HG02763 (cell line): ENCODE measurements at regions not wholly inside any gene's neighbourhood (a gene's known extent, or its start where the extent isn't known, plus 50 kb on each side); places are given as distances from the start of the nearest gene placed in this dataset.

Source experiments
- ATAC-seq: cut with Tn5 transposase; IDR thresholded peaks from one replicate; pipeline ENCODE4 v1.9.1; 2021; ENCODE audit warnings: mild to moderate bottlenecking, moderate library complexity; ENCODE audit not compliant: unreplicated experiment

DNA sequence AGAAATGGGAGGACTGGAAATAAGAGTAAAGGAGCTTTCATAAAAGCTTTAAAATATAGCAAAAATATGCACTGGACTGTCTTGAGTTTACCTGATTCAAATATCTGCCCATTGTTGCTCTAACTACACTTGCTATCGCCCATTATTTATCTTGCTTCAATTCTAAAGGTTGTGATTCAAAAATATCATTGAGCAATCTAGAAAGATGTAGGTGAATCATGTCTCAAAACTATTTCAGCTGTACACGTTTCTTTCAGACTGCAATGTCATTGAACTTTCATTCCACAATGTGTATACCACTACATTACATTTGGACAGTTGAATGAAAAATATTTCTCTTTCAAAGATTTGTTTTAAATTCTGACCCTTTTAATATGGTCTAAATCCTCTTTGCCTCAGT is 545.6 kb downstream of the BMP2 start:
- ATAC-seq: no peak

DNA sequence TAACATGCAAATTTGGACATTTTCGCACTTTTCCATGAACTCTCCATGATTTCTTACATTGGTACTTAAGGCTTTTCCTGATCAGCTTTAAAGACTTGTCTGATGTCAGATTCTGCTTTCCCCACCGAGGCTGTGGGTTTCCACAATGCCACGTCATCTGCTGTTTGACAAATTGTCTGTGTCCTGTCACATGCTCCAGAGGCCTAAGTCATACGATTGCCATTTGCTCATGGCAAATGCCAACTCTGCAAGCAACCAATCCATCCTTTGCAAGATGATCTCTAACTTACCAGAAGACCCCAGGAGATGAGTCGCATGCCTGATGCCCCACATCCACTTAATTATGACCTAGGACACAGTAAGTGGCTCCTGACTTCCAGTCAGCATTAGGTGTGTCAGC is 556.5 kb downstream of the BMP2 start:
- no peak for ATAC-seq

DNA sequence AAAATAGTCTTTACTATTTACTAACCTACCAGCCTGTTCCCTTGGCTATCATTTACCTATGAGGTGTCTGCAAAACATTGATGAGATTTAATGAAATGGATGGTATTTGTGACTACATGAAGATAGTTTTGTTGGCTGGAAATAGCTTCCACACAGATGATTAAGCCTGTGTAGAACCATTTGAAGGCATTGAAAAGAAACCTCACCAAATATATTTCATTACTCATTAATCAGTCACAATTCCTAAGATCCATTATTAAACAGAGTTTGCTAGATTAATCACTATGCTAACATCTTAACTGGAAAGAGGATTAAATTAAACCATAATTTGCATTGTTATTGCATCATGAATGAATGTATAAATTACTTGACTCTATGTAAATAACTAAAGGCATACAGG is 560.3 kb downstream of the BMP2 start:
- ATAC-seq: no peak

DNA sequence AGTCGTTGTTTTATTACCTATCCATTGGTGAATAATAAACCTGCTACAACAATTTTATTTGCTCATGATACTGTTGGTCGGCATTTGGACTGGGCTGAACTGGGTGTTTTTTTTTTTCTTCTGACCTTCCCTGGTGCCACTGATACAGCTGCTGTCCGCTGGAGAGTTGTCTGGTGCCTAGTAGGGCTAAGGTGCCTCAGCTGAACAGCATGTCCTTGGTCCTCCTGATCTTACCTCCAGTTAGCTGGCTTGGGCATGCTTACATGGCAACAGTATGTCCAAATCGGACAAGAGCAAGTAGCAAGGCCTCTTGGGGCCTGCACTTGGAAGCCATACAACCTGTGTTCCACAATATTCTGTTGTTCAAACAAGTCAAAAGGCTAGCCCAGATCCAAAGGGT is 563.4 kb downstream of the BMP2 start:
- ATAC-seq: no peak

DNA sequence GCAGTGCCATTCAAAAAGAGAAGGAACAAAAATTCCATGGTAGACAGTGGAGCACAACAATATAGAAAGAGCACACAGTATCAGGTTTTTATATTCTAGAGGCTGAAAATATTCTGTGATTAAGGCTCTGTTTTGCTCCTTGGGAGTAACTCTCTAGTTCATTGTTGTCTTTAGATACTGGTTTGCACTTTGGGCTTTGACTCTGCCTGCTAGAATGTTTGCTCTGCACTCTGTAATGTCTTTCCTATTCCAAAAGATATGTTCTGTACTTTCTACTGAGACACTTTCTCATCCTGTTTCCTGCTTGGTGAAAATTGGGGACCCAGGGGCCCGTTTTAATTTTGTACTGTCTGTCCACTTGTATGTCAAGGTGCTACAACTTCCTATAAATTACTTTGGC is 564.7 kb downstream of the BMP2 start:
- no peak for ATAC-seq

DNA sequence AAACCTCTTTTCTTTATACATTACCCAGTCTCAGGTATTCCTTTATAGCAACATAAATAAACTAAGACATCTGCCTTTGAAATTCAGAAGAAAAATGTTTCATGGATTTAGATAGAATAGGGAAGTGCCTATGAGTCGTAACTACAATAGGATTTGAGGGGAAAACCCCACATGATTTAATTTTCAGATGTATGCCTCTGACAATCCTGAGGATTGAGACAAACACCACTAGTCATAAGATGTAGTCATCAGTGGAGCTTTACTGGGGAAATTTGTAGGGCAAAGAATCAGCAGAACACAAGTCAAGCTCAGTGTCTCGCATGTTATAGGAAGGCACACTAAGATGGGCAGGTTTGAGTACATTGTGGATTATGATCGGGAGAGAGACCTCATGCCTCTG is 566.4 kb downstream of the BMP2 start:
- ATAC-seq: no peak

DNA sequence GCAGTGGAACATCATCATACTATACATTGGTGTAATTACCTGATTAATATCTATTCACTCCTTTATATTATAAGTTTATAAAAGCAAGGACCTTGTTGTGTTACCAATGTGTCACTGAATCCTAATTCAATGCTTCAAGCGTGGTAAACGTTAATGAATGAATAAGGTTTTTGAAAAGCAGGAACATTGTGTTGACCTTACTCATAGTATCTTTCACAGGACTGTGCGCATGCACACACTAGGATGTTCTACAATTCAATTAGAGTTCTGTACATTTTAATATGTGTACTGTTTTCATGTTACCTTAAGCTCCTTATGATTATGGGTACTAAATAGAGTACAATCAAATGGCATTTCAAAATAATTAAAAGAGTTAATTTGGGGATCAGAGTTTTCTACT is 578.5 kb downstream of the BMP2 start:
- no peak for ATAC-seq

DNA sequence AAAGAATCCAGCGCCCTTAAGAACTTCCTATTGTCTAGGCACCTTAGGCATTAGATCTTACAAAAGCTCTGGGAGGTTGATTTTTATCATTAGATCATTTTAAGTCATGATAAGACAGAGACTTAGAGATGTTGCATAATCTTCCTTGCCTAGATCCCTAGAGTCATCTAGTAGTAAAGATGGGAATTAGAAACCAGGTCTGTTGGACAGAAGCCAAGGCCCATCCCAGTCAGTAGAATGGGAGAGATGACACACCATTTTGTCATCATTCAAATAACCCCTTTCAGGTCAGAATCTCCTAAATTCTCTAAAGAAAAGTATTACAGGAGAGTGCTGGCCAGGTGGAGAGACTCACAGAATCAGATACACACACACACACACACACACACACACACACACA is 579.1 kb downstream of the BMP2 start:
- no peak for ATAC-seq

DNA sequence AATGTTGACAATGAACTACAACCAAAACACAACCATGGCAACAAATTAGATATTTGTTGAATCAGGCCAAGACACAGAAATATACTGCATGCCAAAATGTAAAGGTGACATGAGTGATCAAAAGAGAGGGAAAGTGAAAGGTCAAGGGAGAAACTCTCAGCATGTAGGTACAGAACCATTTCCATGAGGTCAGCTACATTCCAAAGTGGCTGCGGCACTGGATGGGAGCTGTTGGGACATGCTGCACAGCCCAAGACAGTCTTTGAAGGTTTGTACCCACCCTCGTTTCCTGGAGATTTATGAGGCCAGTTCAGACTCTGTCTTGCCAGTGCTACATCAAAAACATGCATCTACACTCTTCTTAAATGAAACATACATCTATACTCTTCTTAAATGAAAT is 579.9 kb downstream of the BMP2 start:
- ATAC-seq: no peak

DNA sequence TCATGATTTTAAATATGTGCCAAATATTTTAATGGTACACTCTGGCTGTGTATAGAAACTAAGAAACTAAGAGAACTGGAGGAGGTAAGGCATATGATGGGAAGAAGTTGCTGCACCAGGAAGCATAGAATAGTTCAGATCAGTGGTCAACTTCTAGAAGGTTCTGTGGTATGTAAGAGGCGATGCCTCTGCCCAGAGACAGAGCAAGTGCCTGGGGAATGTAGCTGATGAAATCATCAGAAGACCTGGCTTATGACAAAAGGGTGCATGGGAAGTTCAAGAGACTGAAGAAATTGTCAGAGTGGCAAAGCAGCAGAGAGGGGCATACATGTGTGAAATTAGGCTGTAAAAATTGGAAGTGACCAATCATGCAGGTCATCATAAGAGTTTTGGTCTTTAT is 580.8 kb downstream of the BMP2 start:
- no peak for ATAC-seq

DNA sequence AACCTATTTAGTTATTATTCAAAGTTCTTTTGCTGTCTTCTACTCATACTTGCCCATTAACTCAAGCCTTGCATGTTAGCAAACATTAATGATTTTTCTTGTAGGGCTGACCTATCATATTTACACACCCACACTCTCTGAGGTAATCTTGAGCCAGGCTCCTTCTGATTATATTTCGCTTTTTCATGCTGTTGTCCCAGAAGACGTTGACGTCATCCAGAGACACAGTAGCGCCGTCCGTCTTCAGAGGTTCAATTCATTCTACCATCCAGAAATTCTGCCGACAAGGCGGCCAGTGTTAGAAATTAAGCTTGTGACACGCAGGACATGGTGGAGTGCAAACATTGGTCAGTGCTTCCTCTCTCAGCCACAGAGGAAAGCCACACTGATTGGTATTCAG is 584.7 kb downstream of the BMP2 start:
- no peak for ATAC-seq

DNA sequence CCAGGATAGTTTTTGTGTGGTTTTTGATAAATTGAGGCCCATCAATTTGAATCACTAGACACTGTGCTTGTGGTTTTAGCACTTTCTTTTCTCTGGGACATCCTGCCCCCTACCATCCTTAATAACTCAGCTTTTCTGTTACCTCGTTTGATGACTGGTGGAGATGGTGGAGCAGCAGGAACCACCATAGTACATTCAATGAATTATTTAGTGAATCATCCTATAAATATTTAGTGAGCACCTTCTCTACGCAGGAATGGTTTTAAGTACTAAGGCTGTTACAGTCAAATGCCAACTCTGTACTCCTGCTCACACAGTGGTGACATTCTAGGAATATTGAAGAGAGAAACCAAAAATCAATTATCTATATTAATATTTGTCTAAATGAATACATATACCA is 585.2 kb downstream of the HAO1 start:
- ATAC-seq: no peak

DNA sequence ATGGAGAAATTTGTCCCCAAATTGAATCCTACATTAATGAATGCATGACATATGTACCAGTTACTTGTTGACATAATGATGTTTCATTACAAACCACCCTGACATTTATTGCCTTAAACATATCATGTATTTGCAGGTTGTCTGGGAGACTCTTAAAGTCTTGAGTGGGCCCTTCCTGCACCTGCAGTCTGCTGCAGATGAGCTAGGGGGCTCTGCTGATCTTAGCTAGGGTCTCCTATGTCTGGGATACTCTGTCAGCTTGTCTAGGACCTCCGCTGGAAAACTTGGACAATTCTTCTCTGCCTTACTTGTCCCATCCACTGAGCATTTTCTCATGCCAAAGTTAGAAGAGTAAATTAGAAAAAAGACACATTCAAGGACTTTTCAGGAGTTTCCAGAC is 581.6 kb downstream of the HAO1 start:
- no peak for ATAC-seq

DNA sequence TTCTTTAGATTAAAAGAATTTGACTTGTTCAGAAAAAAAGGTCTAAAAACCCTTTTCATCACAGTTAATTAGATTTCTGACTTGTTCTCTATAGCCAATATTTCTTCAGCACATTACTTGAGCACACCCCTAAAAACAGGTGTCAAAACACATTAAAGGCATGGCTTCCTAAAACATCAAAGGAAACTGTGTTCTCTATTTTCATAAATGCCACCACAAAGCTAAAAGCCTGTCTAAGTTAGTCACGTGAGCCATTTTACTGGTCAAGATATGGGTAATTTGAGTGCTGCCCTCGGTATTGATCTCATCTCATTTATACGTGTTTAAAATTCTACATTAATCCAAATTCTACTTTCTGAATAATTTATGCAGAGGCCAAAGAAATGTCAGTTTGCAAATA is 580.5 kb downstream of the HAO1 start:
- no peak for ATAC-seq

DNA sequence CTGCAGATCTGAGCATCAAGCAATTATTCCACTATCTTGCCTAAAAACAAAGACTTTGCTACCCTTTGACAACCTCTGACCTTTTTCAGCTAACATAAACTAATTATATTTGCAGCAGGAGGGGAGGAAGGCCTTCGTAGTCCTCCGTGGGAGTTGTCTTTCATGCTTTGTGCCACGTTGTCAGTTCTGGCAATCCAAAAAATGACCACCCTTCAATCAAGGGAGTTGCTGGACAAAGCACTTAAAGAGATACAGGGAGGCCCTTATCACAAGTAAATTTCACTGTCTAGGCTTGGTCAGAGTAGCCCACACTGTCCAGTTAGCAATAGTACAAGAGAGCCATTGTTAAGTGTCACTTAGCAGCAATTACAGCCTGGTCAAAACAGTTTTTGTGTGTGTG is 578.9 kb downstream of the HAO1 start:
- ATAC-seq: no peak

DNA sequence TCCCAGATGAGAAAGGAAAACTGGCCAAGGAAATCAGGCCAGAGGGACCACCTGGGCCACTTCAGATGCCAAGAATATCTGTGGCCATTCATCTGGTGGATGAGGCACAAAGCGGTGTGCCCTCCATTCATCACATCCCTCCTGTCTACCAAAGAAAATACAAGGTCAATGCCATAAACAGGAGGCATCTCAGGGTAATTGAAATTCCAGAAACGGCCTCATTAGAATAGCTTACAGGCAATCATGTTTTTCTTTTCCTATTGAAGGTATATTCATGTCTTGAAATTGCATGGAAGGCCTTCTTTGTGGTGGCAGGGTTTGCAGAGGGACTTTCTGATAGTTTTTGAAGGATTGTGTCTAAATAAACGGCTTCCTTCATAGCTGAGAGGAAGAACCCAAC is 578.3 kb downstream of the HAO1 start:
- no peak for ATAC-seq

DNA sequence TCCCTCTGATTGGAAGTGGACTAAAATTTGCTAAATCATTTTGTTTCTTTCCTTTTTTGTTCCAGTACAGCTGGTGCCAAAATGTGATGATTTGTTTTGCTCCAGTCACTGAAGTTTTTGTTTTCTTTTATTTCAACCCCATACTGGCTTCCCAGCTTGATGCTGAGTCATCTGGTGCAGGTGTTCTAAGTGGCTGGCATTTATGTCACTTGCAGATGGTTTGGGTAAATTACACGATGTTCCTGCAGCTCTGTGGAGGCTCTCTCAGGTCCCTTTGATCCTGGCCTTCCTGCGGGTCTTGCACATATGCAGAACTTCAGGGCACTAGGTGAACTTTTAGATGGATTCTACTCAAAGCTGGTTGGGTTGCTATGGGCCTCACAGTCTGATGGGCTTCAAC is 577.7 kb downstream of the HAO1 start:
- ATAC-seq: no peak

DNA sequence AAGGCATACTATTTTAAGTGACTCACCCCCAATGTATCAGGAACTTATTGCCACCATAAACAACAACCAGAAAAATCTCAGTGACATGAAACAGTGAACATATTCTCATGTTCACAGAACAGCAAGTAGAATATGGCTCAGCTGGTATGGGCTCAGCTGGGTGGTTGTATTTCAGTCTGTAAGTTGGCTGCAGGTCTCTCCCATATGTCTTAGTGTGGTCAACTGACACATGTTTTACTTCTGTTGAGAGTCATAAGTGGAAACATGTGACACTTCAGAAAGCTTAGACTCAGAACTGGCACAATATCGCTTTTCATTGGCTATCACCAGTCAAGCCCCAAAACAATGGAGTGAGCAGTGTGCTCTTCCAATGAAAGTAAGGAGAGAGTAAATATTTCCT is 574.1 kb downstream of the HAO1 start:
- no peak for ATAC-seq

DNA sequence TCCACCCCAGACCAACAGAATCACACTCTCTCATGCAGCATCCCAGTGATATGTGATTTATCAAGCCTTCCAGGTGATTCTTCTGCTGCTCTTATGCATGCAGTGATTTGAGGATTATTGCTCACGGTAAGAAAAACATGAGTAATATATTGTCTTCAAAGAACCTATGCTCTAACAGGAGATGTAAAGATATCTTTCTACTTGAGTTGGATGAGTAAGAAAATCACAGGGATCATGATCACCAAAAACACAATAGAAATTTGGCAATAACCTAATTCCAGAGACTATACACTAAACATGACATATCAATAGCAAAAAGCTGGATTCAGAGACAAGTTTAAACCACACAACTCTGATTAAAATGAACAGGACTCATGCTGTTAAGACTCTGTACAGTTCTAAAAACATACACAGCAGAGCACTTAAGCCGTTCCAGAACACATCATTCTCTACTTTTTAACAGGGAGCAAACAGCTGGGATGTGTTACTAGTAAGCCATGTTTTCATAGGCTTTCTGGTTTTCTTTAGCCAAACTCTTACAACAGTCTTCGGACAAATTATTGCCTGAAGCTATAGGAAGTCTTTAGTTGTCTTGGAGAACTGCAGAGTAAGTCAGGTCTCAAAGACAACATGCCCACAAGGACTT is 568.6 kb downstream of the HAO1 start:
- no peak for ATAC-seq

DNA sequence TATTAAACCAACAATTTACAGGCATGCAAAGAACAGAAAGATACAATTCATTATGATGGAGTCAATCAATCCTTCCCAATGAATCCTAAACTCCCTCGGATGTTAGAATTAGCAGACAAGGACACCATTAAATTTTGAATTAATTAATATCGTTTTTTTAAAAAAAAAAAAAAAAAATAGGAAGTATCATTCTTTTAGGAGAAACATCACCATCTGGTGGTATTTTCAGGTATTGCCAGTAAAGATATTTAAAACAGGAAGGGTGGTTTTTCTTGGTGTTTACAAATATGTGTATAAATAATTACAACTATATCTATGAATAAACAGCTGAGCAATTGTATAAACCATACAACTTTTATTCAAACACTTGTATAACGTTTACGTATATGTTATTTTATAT is 564.4 kb downstream of the HAO1 start:
- no peak for ATAC-seq

DNA sequence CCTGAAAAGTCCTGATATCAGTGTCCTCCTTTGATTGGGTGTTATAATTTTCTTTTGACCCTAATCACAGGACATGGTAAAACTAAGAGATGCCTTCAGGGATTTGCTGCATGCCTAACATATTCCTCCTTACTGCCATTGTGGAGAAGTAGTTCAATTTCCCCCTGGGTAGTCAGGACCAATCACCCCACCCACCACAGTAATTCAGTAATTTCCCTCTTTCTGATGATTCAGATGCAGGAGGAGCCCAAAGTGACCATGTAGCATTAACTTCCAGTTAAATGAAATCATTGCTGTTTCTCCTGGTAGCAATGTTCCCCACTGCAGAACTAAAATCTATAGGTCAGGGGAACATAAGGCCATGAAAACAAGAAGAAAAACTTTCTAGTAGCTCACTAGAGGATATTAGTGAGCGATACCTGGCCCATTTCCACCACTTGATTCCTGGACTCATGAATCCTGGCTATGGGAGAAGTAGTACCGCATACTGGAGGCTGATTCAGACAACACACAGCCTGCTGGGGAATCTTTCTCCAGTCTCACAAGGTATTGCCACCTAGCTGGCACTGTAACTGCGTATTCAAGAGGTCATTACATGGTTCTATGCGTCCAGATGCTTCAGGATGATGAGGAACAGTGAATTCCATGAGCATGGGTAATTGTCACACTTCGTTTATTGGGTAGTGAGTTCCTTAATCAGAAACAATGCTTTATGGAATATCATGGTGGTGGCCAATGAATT is 561.2 kb downstream of the HAO1 start:
- no peak for ATAC-seq

DNA sequence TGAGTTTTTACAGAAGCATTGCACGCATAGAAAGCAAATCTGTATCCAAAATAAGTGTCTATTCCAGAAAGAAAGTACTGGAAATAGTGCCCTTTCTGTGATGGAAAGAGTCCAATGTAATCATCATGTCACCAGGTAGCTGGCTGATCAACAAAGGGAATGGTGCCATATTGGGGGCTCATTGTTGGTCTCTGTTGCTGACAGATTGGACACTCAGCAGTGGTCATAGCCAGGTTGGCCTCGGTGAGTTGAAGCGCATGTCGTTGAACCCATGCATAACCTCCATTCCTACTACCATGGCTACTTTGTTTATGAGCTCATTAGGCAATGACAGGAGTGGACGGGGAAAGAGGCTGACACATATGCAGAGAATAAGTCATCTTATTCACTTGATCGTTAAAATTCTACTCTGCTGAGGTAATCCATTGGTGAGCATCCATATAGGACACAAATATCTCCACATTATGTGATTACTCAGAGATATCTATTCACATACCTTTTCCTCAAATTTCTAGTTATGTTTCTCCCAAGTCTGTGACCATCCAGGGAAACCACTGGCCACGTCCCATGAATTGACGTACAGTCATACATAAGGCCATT is 560.5 kb downstream of the HAO1 start:
- no peak for ATAC-seq

DNA sequence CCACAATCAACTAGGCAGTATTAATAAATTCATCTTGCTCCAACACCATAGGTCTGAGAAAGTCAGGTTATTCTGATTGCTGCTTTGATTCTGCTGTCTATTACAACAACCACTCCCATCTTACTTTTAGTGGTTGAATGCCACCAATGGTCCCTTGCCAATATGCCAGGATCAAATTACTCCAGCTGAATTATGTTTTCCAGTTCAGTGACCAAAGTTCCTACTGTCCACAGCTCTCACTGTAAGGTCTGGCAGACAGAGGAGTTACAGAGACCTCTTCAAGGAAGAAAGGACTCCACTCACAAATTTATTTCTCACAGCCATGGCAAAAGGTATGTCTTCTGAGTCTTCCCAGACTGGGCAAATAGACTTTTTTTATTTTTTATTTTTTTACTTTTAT is 557.0 kb downstream of the HAO1 start:
- no peak for ATAC-seq
